Pancreas (tissue), 10 donors: ENCODE measurements at regions not wholly inside any gene's neighbourhood (a gene's known extent, or its start where the extent isn't known, plus 50 kb on each side); places are given as distances from the start of the nearest gene placed in this dataset.

Experiments used
- ATAC-seq, 4 donors: fragments of 200-7000 bp; cut with Tn5 transposase; one replicate each; pipeline versions ENCODE4 v1.8.0 to v1.9.1; 2020; ENCODE audit warnings: mild to moderate bottlenecking in 4 of 4, moderate library complexity in 4 of 4
- DNase-seq, 6 donors: peaks; one replicate each; pipeline ENCODE4 v3.0.0-alpha.2; 2020
- FAIRE-seq: peaks from 2 replicates; lab custom pipeline; 2012; peaks lifted over from hg19 to GRCh38; lab: Jason Lieb, UNC
- H3K27ac ChIP-seq, 4 donors: fragments of 200-600 bp; sonication (generic); 1 replicate in 3 of 4; 2 replicates in 1 of 4; pipeline versions ENCODE4 v1.5.0 to v1.8.0; 2020
- H3K27me3 ChIP-seq, 4 donors: fragments of 200-600 bp; one replicate each; pipeline ENCODE4 v1.8.0; 2021
- H3K36me3 ChIP-seq, 3 donors: fragments of 200-600 bp; sonication (generic) in 1 of 3; one replicate each; pipeline versions ENCODE4 v1.5.0 to v1.8.0; 2020 to 2021
- H3K4me1 ChIP-seq, 3 donors: fragments of 200-600 bp; one replicate each; pipeline ENCODE4 v1.8.0; 2021
- H3K4me3 ChIP-seq, 4 donors: fragments of 200-600 bp; sonication (generic) in 2 of 4; one replicate each; pipeline versions ENCODE4 v1.5.0 to v1.8.0; 2020 to 2021
- H3K9me3 ChIP-seq, 4 donors: fragments of 200-600 bp; one replicate each; pipeline ENCODE4 v1.8.0; 2021
- WGBS, 2 donors: extraction: QIAGEN DNeasy Blood & Tissue Kit; methylation state at CpG; one replicate each; pipeline ENCODE4 v1.1.7; 2013; 5-methylcytosine and 5-hydroxymethylcytosine counted together
- intact Hi-C, 3 donors: fragments of 100-400 bp; cut with DNase I; formaldehyde crosslinking; loops; one replicate each; pipeline versions ENCODE4 v1.11.1 to v1.14.2; 2022
- TF ChIP-seq, protein P1 (sequence below), 4 donors: fragments of 200-600 bp; sonication (generic) in 3 of 4; IDR thresholded peaks; one replicate each; pipeline versions ENCODE4 v1.5.0 to v1.8.0; 2021; ENCODE audit warnings: antibody characterized with exemption in 4 of 4
- donor health status: healthy with polysubstance abuse.
- donor health status: DM: no; HTN: no; CAD: no; lungs with moderate emphysema.
- donor health status: DM: no; HTN: no; CAD: no.
- donor health status: control.
- donor health status: control.
- donor health status: Bipolar disorder and iron deficiency.
- donor health status: DM: yes; HTN: yes; CAD: no.
- donor health status: DM: no; HTN: no; CAD: no.
- donor health status: DM: no; HTN: no; CAD: no.
- donor health status: DM: yes; HTN: yes; CAD: no.

DNA sequence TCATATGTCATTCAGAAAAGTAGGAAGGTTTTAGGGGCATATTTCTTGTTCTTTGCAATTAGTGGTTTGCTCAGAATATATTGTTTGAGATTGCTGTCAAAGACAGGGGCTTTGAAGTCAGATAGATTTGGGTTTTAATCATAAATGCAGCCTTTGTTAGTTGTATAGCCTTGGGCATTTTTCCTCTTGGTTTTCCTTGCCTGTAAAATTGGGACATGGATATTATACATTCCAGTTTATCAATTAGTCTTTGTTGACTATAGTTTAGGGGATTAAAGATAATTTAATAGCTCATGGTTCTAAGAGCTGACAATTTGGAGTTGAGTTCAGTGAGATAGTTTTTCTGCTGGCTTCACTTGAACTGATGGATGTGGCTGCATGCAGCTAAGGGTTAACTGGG lies 88.9 kb downstream of the DMAC1 start:
- Histone ChIP-seq H3K9me3 (no peaks in the 10 kb centered on the region), H3K36me3 (no peaks in the 10 kb centered on the region), H3K27me3 (no peaks in the 10 kb centered on the region), H3K4me1 (no peaks in the 10 kb centered on the region), H3K27ac (no peak overlapping the region), H3K4me3 (no peak overlapping the region)
- DNase-seq: no peak
- no peak for ATAC-seq
- intact Hi-C loops: no loop called here
- TF ChIP-seq, protein P1, sequence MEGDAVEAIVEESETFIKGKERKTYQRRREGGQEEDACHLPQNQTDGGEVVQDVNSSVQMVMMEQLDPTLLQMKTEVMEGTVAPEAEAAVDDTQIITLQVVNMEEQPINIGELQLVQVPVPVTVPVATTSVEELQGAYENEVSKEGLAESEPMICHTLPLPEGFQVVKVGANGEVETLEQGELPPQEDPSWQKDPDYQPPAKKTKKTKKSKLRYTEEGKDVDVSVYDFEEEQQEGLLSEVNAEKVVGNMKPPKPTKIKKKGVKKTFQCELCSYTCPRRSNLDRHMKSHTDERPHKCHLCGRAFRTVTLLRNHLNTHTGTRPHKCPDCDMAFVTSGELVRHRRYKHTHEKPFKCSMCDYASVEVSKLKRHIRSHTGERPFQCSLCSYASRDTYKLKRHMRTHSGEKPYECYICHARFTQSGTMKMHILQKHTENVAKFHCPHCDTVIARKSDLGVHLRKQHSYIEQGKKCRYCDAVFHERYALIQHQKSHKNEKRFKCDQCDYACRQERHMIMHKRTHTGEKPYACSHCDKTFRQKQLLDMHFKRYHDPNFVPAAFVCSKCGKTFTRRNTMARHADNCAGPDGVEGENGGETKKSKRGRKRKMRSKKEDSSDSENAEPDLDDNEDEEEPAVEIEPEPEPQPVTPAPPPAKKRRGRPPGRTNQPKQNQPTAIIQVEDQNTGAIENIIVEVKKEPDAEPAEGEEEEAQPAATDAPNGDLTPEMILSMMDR (IDR thresholded peaks at IDR 0.05): no peak
- FAIRE-seq: no peak

- Histone ChIP-seq H3K27ac (no peak overlapping the region), H3K4me3 (no peak overlapping the region), H3K9me3 (no peaks in the 10 kb centered on the region), H3K27me3 (no peaks in the 10 kb centered on the region), H3K4me1 (no peaks in the 10 kb centered on the region), H3K36me3 (no peaks in the 10 kb centered on the region)
- DNase-seq (no peak), ATAC-seq (no peak), FAIRE-seq (no peak)
- intact Hi-C loops: no loop called here
- WGBS, 2 donors: 75 to 82% methylated on average over 4 of the region's 4 CpGs
- TF ChIP-seq, protein P1 (IDR thresholded peaks at IDR 0.05): no peak
These were observed 91.6 kb downstream of the DMAC1 start for GRCh38 chr9:7707934-7708333.

- no peak for FAIRE-seq
- intact Hi-C loops: no loop called here
- no peak for ATAC-seq
- TF ChIP-seq, protein P1 (IDR thresholded peaks at IDR 0.05): no peak
- no peaks in the 10 kb centered on the region for H3K36me3 ChIP-seq
- H3K27ac ChIP-seq: no peak overlapping the region
- no peaks in the 10 kb centered on the region for H3K9me3 ChIP-seq
- H3K4me1 ChIP-seq: no peaks in the 10 kb centered on the region
- DNase-seq: no peak
- no peak overlapping the region for H3K4me3 ChIP-seq
- WGBS, 2 donors: 30 to 35% methylated on average over 1 of the region's 1 CpG
- no peaks in the 10 kb centered on the region for H3K27me3 ChIP-seq
These were observed 95.0 kb downstream of the DMAC1 start for GRCh38 chr9:7704543-7704942.

- Histone ChIP-seq H3K4me1 (no peaks in the 10 kb centered on the region), H3K9me3 (no peaks in the 10 kb centered on the region), H3K36me3 (no peaks in the 10 kb centered on the region), H3K27me3 (no peaks in the 10 kb centered on the region), H3K27ac (no peak overlapping the region), H3K4me3 (no peak overlapping the region)
- FAIRE-seq (no peak), DNase-seq (no peak), ATAC-seq (no peak)
- TF ChIP-seq, protein P1 (IDR thresholded peaks at IDR 0.05): no peak
- intact Hi-C loops: no loop called here
- 58 to 60% methylated on average over 2 of the region's 2 CpGs for WGBS, 2 donors
These were observed 107.7 kb downstream of the DMAC1 start for GRCh38 chr9:7691909-7692308.

DNA sequence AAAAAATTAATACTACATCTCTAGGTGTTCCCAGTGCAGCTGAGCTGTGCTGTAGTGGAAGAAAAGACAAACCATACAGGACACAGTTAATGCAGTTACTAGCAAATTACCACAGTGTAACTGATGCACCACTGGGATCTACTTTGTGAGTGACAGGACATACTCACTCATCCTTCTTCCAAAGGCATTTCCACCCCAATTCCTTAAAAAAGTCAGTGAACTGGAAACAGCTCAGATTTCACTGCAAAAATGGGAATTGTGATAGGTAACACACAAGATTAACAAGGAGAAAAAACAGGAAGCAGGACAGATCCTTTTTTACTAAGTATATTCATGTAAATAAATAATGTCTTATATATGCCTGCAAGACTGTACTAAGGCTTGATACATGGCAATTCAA lies 109.6 kb downstream of the DMAC1 start:
- no peak overlapping the region for H3K4me3 ChIP-seq
- no peak for DNase-seq
- ATAC-seq: no peak
- FAIRE-seq: no peak
- no peaks in the 10 kb centered on the region for H3K9me3 ChIP-seq
- intact Hi-C loops: no loop called here
- no peak overlapping the region for H3K27ac ChIP-seq
- TF ChIP-seq, protein P1 (IDR thresholded peaks at IDR 0.05): no peak
- H3K36me3 ChIP-seq: no peaks in the 10 kb centered on the region
- no peaks in the 10 kb centered on the region for H3K27me3 ChIP-seq
- H3K4me1 ChIP-seq: no peaks in the 10 kb centered on the region
